GM19372 (cell line): ENCODE measurements at regions not wholly inside any gene's neighbourhood (a gene's known extent, or its start where the extent isn't known, plus 50 kb on each side); places are given as distances from the start of the nearest gene placed in this dataset.
"Not testable (repeated sequence)": the region's sequence is repeated elsewhere in the genome, so short reads cannot be mapped to it uniquely, and the experiment has no call there.

Source experiments
- ATAC-seq: cut with Tn5 transposase; IDR thresholded peaks from one replicate; pipeline ENCODE4 v1.9.1; 2021; ENCODE audit warnings: mild to moderate bottlenecking, low read depth, moderate library complexity; ENCODE audit not compliant: unreplicated experiment

DNA sequence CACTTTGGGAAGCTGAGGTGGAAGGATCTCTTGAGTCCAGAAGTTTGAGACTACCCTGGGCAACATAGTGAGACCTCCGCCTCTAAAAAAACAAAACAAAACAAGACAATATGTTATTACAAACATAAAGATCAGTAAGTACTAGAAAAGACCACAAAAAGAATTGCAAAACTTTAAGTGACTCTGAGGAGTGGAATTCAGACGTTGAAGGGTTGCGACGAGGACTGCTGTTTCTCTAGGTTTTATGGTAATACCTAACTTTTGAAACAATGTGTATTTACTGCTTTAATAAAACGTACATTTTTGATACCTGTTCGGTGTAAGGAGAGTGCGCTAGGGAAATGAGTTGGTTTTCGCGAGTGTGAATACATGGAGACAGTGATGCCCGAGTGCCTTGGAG, 250.4 kb downstream of the GATA3 start:
- ATAC-seq = no peak

DNA sequence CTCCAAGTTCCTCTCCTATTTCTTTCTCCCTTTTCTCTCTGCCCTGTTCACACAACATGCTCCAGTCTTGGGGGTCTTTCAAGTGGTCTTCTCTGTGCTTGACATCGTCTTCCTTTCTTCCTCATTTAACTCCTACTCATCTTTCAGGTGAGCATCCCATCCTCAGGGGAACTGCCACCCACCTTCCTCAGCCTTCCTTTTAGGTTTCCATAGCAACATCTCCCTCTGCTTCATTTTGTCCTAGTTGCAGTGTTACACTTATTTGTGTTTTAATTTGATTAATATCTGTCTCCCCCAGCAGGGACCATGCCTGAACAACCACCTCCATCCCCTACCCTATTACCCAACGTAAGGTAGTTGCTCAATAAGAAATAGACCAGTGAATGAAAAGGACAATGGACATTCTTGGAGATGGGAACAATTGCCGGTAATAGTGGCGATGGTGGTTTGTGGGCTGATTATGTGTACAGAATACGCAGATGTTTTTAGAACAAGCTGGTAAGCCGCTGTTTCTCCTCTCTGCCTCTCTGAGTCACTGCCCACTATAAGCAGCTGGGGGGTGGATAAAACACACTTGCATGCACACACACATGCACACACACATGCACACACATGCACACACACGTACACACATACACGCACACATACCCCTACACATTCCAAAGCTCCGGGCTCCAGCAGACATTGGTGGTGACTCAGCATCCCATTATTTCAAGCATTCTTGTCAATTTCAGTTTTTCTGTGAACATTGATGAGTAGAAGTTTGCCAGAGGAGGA, 251.6 kb downstream of the GATA3 start:
- ATAC-seq = no peak

DNA sequence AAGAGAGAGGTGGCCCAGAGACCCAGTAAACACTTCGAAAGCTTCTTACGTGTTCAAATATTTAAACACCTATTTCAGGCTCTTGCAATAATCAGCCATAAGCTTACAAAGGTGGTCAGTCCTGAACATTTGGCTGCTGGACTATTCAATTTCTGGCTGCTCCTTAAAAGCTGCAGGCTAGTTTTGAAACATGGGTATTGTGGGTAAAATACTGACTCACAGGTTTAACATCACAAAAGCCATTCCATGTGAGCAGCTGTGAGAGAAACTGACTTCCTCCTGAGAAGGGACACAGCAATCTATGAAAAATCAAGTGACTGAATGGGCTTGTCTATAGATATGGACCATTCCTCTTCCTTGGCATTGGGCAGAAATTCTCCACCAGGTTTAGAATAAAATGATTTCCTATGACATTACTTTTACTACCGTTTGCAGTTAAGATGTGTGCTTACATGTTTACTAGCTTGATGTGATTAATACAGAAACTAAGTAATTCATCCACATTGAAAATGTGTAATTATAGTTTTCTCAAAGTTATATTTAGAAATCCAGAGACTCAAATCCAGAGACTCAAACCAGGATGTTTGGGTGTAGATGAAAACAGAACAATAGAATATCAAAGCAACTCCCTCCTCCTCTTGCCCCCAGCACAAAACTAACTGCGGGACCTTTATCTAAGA, 252.3 kb downstream of the GATA3 start:
- ATAC-seq = no peak

DNA sequence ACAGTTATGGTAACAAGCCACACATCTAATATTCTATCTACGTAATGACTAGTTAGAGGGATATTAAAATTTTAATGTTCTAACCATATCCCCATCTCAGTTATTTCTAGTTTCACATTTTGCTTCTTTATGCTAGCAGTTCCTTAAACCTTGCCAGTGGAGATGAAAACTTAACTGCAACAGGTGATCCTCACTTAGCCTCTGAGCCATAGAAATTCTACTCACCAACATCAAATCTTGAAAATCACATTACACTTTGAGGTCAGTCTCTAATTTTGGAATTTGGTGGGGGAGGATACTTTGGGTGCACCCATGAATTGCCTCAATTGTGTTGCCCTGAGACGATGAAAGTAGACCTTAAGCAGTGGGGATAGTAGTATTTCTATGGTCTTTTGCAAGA, 256.4 kb downstream of the GATA3 start:
- no peak for ATAC-seq

DNA sequence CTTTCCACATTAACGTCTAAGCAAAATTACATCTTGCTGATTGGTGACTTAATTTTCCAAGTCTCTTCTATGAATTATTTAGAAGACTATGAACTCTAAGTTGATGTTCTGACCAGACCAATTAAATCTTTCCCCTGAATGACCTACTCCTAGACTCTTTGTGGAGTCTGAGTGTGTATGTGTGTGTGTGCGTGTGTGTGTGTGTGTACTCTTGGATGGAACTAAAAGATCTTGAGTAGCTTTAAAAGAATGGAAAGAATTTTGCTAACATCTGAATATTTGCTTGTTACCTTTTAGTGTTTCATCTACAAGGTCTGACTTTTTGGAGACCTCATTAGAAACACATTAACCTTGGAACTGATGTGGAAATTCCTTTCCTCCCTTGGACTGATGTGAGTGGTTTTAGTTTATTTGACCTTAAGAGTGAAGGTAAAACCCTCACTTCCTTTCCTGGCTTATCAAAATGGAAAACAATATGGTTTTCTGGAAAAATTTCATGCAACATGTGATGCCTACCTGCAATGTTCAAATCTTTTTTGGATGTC, 257.1 kb downstream of the GATA3 start:
- no peak for ATAC-seq

DNA sequence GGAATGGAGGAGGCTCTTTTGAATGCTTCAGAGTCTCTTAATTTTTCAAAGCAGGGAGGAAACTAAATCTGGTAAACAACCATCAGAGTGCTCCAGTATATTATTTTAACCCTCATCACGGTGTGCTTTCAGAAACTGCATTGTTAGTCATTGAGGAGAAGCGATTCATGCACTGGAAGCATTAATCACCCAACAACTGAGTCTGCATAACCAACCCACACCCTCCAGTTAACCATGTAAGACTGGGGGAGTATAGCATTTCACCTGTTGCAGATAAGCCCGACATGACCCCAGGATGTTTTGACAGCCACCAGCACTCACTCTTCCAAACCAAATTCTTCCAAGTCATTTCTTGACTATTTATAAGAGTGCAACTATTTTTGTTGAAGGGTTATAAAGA, 257.6 kb downstream of the GATA3 start:
- ATAC-seq = no peak

DNA sequence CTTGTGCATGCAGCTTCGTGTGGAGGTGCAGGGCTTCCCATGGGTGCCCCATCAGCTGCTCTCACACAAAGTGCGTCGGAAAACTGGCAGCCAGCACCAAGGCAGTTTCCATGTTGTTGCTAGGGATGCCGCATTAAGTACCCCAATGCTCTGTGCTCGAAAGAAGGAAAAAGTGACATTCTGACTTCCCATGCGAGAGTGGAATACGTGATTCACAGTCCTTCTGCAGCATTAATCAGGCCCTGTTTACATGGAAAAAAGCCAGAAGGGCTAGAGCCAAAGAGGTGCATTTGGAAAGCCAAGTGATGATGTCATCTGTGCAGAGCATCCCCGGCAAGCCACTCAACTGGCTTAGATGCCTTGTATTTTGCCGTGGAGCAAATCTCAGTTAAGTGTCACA, 258.3 kb downstream of the GATA3 start:
- ATAC-seq = no peak

DNA sequence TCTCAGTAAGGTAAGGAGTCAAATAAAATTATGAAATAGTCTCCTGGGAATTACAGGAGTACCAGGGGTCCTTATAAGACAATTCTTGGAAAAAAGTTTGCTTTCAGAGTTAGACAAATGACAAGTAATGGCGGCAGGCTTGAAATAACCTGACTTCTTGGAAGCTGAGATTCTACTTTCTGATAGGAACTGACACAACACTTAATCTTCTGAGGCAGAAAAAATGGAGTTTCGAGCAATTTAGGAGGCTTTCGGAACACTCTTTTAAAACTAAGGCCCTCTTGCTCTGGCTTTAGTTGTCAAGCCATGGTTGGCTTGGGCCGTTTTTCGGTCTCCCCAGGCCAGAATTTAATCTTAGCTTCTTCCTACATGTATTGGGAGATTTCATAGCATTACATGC, 260.0 kb downstream of the GATA3 start:
- no peak for ATAC-seq

DNA sequence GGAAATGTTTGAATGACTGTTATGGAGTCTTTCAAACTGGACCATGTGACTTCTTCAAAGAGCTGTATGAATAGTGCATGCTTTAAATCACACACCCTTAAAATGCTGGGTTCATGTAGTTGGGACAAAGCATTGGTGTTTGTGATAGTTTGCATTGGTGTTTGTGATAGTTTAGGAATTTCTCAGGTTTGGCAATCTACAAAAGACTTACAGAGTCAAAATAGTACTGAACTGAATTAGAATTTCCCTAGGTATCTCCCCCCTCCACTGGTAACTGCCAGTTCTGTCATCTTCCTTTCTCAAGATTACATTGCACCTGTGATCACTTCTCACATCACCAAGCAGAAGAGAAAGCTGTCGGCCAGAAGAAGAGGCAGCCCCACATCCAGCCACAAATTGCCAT, 261.1 kb downstream of the GATA3 start:
- ATAC-seq = no peak

DNA sequence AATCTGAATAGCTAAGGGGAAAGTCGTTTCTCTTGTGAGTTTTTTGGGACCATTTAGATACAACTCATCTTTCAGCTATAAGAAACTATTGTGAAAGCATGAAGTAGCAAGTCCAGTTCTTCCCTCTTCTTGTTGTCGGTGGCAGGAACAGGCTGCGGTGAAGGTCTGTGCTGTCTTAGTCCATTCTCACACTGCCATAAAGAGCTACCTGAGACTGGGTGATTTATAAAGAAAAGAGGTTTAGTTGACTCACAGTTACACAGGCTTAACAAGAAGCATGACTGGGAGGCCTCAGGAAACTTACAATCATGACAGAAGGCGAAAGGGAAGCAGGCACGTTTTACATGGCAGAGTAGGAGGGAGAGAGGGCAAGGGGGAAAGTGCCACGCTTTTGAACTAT, 261.8 kb downstream of the GATA3 start:
- ATAC-seq = no peak

DNA sequence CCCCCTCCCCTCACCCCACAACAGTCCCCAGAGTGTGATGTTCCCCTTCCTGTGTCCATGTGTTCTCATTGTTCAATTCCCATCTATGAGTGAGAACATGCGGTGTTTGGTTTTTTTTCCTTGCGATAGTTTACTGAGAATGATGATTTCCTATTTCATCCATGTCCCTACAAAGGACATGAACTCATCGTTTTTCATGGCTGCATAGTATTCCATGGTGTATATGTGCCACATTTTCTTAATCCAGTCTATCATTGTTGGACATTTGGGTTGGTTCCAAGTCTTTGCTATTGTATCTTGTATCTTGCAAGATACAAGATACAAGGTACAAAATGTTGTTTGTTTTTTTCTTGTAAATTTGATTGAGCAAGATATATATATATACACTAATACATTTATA, 263.9 kb downstream of the GATA3 start:
- not testable (repeated sequence) for ATAC-seq

DNA sequence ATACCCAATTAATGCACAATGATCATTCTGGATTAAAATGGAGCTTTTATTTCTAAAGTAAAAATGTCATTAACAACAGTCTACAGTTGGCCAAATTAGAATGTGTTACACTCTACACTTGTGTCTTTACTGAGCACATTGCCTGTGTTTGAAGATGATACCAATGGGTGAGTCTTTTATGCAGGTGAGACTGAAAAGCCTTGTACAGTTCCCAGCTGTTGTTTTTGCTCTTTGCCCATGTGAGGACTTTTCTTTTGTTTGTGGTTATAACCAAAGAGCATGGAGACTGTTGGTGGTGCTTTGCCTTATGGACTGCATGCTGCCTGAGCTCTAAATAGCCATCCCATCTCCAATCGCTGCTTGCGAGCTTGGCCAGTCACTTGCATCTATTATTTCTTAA, 264.5 kb downstream of the GATA3 start:
- no peak for ATAC-seq

DNA sequence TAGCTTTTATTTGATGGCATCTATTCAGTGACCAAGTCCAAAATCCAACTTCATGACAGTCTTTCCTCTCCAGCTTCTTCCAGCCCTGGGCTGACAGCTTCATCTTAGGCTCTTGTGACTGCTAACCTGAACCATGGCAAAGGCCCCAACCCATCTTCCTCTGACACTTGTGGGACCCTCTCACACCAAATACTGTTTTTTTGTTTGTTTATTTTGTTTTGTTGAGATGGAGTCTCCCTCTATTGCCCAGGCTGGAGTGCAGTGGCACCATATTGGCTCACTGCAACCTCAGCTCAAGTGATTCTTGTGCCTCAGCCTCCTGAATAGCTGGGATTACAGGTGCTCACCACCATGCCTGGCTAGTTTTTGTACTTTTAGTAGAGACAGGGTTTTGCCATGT, 265.2 kb downstream of the GATA3 start:
- ATAC-seq = no peak

DNA sequence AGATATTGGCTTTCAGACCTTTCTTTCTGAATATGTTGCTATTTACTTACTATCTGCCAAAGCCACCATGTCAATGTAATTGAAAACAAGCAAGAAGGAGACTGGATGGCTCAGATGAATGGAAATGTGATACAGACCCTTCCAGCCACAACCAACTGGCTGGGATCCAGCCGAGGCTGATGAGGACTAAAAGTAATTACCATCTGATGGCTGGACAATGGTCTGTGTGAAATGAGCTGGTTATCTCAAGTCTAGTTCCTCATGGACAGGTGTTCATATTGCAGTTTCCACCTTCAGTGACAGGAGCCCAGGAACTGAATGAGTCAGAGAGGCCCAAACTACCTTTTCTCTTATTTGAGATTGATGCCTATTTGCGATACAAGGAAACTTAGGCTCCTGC, 267.5 kb downstream of the GATA3 start:
- no peak for ATAC-seq

DNA sequence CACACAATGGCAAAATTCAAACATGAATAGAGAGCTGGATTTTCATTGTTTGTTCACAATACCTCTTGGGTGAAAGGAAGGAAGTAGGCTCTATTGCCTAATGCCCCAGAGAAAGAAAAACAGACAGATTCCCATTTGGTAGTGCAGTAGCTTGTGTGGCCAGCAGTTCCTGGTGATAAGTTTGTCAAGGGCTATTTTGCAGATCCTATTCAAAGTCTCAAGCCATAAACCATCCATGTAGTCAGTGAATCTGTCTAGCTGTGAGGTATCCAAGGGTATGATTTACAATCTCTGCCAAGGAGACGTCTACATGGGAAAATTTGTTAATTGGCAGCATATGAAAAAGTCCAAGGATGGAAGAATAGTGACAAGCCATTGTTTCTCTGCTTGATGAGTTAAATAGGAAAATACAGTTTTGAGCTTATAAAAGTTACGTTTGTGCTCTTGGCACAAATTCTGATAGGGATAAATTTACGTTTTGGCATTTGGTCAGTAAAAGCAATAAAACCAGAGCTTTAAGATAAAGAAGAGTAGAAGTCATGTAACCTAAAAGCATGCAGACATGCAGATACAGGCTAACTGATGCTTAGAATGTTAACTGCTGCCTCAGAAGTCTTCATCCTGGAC, 269.1 kb downstream of the GATA3 start:
- ATAC-seq = no peak

DNA sequence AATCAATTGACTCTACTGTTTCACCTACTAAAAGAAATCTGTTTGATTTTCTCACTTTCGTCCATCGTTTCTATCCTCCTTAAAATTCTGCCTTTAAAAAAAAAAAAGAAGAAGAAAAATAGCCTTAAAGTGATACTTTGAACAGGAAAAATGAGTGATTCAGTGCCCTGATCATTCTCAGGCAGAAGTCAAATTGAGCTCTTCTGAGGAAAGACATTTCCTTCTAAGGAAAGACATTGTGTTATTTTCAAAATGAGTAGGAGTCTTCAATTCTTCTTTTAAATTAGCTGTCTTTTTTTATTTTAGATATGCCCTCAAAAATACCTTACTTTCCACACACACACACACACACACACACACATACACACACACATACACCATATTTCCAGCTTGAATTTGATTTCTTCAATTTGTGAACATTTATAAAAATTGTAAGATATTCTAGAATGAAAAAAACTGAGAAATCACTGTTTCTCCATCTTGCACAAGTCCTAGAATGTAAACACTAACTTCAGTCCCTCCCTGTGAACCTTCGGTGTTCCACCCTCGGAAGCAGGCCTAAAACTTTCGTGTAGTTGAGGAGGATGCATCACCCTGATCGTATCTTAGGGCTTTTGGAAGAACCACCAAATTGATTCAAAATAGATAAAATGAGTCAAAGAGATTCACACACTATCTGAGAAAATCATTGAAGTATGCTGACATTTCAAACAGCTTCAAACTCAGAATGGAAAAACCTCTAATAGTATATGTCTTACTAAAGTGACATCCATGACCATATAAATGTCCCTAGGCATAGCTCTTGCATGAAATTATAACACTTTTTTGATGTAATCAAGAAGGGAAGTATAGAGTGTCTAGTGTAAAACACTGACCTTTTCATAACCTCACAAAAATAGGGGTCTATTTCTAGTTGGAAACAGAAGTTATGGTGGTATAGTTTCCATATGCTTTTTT, 270.8 kb downstream of the GATA3 start:
- ATAC-seq = no peak

DNA sequence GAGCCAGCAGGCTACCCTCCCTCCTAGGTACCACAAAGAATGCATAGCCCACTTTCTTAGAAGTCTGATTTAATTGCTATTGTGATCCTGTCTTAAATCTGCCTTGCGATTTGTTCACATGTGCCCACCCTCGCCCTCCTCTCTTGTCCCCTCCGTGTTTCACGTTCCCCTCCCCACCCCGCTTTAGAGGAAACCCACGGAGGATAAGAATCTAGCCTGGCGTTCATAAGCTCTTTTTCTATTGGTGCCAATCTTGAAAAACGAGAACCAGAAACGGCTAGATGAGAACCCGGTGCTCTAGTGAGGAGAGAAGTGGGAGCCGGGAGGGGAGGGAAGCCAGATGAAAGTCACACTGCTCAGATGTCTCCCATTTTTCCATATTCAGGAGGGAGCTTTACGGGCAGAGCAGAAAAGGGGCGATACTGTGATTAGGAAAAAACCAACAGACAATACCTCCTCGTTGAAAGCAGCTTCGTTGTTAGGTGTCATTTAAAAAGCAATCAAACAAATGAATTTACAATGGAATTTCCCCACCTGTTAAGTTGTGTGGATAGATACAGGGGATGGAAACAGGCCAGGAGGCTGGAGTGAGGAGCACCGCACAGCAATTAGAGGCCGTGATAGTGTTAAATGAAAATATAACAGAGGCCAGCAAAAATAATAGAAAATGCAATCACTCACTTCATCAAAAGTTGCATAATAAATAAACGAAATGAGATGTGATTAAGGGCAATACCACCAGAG, 272.1 kb downstream of the GATA3 start:
- no peak for ATAC-seq

DNA sequence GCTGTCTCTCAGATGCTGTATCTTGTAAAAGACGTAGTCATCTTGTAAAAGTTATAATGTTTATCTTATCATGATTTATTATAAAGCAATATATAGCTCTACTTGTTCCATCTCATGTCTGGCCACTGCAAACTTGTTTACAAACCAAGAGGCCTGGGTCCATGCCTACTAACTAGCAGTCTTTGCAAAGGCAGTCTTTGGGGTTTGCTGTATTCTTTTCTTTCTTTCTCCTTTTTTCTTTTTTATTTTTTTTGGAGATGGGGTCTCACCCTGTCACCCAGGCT, 272.6 kb downstream of the GATA3 start:
- no peak for ATAC-seq

DNA sequence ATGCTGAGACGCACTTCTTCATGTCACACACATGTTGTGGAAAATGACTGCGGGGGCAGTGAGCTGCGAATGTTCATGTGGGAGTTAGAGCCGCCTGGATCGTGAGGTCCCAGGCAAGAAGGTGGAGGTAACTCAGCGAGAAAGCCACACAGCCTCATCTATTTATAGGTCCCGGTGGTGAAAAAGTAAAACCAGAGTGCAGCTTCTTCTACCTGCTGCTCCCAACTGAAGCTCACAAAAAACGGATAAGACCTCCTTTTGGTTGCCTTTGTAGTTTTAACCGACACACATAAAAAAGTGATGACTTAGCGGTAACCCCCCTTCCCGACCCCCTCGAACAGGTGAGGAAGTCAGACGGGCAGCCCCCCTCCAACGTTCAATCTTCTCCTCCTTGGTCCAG, 276.9 kb downstream of the GATA3 start:
- no peak for ATAC-seq
